DND-41 (cell line): ENCODE measurements at regions not wholly inside any gene's neighbourhood (a gene's known extent, or its start where the extent isn't known, plus 50 kb on each side); places are given as distances from the start of the nearest gene placed in this dataset.
"Not testable (repeated sequence)": the region's sequence is repeated elsewhere in the genome, so short reads cannot be mapped to it uniquely, and the experiment has no call there.

Source experiments
- ATAC-seq: fragments of 200-7000 bp; cut with Tn5 transposase; 3 replicates; pipeline ENCODE4 v1.9.1; 2021; ENCODE audit warnings: low read depth; ENCODE audit not compliant: insufficient read depth
- DNase-seq: peaks from one replicate; pipeline ENCODE4 v3.0.0-alpha.2; 2020
- H2AFZ ChIP-seq: 2 replicates; pipeline ENCODE4 v1.6.0; 2012; ENCODE audit warnings: low read depth, low read length
- H3K27ac ChIP-seq: 2 replicates; pipeline ENCODE4 v1.5.1; 2012; ENCODE audit warnings: low read length, inconsistent platforms
- H3K27me3 ChIP-seq: fragments of 200-600 bp; sonication (generic); 2 replicates; pipeline ENCODE4 v1.6.0; 2012; ENCODE audit warnings: low read length, mild to moderate bottlenecking, inconsistent platforms; ENCODE audit not compliant: insufficient read depth, poor library complexity
- H3K36me3 ChIP-seq: 2 replicates; pipeline ENCODE4 v1.5.1; 2012; ENCODE audit warnings: low read length, inconsistent platforms; ENCODE audit not compliant: insufficient read depth
- H3K4me1 ChIP-seq: 2 replicates; pipeline ENCODE4 v1.5.1; 2012; ENCODE audit warnings: mild to moderate bottlenecking, low read length; ENCODE audit not compliant: insufficient read depth
- H3K4me2 ChIP-seq: 2 replicates; pipeline ENCODE4 v1.6.0; 2012; ENCODE audit warnings: mild to moderate bottlenecking, moderate library complexity, low read length, inconsistent platforms; ENCODE audit not compliant: insufficient read depth
- H3K4me3 ChIP-seq, 2 experiments: fragments of 200-600 bp in 1 of 2; shearing (Covaris generic) in 1 of 2; 2 replicates each; pipeline ENCODE4 v1.5.1; 2012 to 2016; ENCODE audit warnings: inconsistent platforms in 2 of 2, low read length in 2 of 2, mild to moderate bottlenecking in 2 of 2, low read depth in 1 of 2, moderate library complexity in 1 of 2
- H3K79me2 ChIP-seq: 2 replicates; pipeline ENCODE4 v1.6.0; 2012; ENCODE audit warnings: low read length, inconsistent platforms; ENCODE audit not compliant: insufficient read depth
- H3K9ac ChIP-seq: 2 replicates; pipeline ENCODE4 v1.6.0; 2012; ENCODE audit warnings: low read depth, mild to moderate bottlenecking, inconsistent platforms, low read length, moderate library complexity
- H3K9me3 ChIP-seq: 2 replicates; pipeline ENCODE4 v1.5.1; 2012; ENCODE audit warnings: low read length, moderate library complexity, mild to moderate bottlenecking, inconsistent platforms; ENCODE audit not compliant: insufficient read depth, severe bottlenecking
- H4K20me1 ChIP-seq: 2 replicates; pipeline ENCODE4 v1.6.0; 2012; ENCODE audit warnings: low read length; ENCODE audit not compliant: insufficient read depth

GRCh38 chr1:120972863-120973262 is 83.3 kb downstream of the PPIAL4A start:
- not testable (repeated sequence) for H3K27ac ChIP-seq

GRCh38 chr1:120973836-120974235 is 84.3 kb downstream of the PPIAL4A start:
- not testable (repeated sequence) for DNase-seq, H2AFZ ChIP-seq, H3K27ac ChIP-seq, H3K4me2 ChIP-seq, H3K9ac ChIP-seq, ATAC-seq, H4K20me1 ChIP-seq, H3K4me1 ChIP-seq, H3K4me3 ChIP-seq, H3K27me3 ChIP-seq, H3K79me2 ChIP-seq, H3K9me3 ChIP-seq, H3K36me3 ChIP-seq

More at GRCh38 chr1:120972863-120973262, 83.3 kb downstream of the PPIAL4A start:
- H2AFZ ChIP-seq, H3K79me2 ChIP-seq, H3K4me2 ChIP-seq, H4K20me1 ChIP-seq, H3K4me1 ChIP-seq, H3K27me3 ChIP-seq, H3K36me3 ChIP-seq, H3K9me3 ChIP-seq, ATAC-seq, H3K4me3 ChIP-seq, DNase-seq, H3K9ac ChIP-seq: not testable (repeated sequence)

- not testable (repeated sequence) for H3K27ac ChIP-seq, H3K4me3 ChIP-seq, H2AFZ ChIP-seq, H3K4me1 ChIP-seq, H3K4me2 ChIP-seq, ATAC-seq, DNase-seq, H3K27me3 ChIP-seq, H3K9me3 ChIP-seq, H4K20me1 ChIP-seq, H3K36me3 ChIP-seq, H3K79me2 ChIP-seq, H3K9ac ChIP-seq
These were observed 87.7 kb downstream of the PPIAL4A start for GRCh38 chr1:120977279-120977678.

- H4K20me1 ChIP-seq, H2AFZ ChIP-seq, H3K27ac ChIP-seq, H3K27me3 ChIP-seq, H3K9ac ChIP-seq, H3K4me2 ChIP-seq, H3K4me1 ChIP-seq, H3K79me2 ChIP-seq, H3K4me3 ChIP-seq, ATAC-seq, DNase-seq, H3K9me3 ChIP-seq, H3K36me3 ChIP-seq: not testable (repeated sequence)
These were observed 92.0 kb downstream of the PPIAL4A start for GRCh38 chr1:120981489-120982094.

- H4K20me1 ChIP-seq, H3K9ac ChIP-seq, H3K27ac ChIP-seq, ATAC-seq, H3K9me3 ChIP-seq, H3K4me3 ChIP-seq, H3K27me3 ChIP-seq, H3K4me2 ChIP-seq, H3K36me3 ChIP-seq, DNase-seq, H2AFZ ChIP-seq, H3K4me1 ChIP-seq, H3K79me2 ChIP-seq: not testable (repeated sequence)
These were observed 105.0 kb downstream of the PPIAL4A start for GRCh38 chr1:120994614-120995013.

- H3K4me3 ChIP-seq, H3K9me3 ChIP-seq, H3K79me2 ChIP-seq, H4K20me1 ChIP-seq, H2AFZ ChIP-seq, H3K27ac ChIP-seq, H3K4me2 ChIP-seq, H3K27me3 ChIP-seq, DNase-seq, H3K36me3 ChIP-seq, H3K4me1 ChIP-seq, H3K9ac ChIP-seq: not testable (repeated sequence)
- ATAC-seq: peak; percentile 72
These were observed 105.5 kb downstream of the PPIAL4A start for GRCh38 chr1:120995025-120995424.

- not testable (repeated sequence) for H3K27me3 ChIP-seq, H2AFZ ChIP-seq, H3K9ac ChIP-seq, H3K79me2 ChIP-seq, H4K20me1 ChIP-seq, H3K36me3 ChIP-seq, H3K4me3 ChIP-seq, H3K4me2 ChIP-seq, H3K27ac ChIP-seq, H3K4me1 ChIP-seq, H3K9me3 ChIP-seq
- DNase-seq (peak; percentile 24), ATAC-seq (peak; percentile 93)
These were observed 111.6 kb downstream of the PPIAL4A start for GRCh38 chr1:121001090-121001726.

- H3K36me3 ChIP-seq, H3K79me2 ChIP-seq, H2AFZ ChIP-seq, H3K9ac ChIP-seq, H3K27me3 ChIP-seq, DNase-seq, H3K4me3 ChIP-seq, H4K20me1 ChIP-seq, H3K9me3 ChIP-seq, H3K27ac ChIP-seq, H3K4me2 ChIP-seq, H3K4me1 ChIP-seq: not testable (repeated sequence)
- ATAC-seq: 0 out of 3 replicates have a peak, but pooled peaks have one; percentile 33
These were observed 113.7 kb downstream of the PPIAL4A start for GRCh38 chr1:121003230-121003629.
